ENCODE measurements at regions not wholly inside any gene's neighbourhood (a gene's known extent, or its start where the extent isn't known, plus 50 kb on each side); places are given as distances from the start of the nearest gene placed in this dataset.

DNA sequence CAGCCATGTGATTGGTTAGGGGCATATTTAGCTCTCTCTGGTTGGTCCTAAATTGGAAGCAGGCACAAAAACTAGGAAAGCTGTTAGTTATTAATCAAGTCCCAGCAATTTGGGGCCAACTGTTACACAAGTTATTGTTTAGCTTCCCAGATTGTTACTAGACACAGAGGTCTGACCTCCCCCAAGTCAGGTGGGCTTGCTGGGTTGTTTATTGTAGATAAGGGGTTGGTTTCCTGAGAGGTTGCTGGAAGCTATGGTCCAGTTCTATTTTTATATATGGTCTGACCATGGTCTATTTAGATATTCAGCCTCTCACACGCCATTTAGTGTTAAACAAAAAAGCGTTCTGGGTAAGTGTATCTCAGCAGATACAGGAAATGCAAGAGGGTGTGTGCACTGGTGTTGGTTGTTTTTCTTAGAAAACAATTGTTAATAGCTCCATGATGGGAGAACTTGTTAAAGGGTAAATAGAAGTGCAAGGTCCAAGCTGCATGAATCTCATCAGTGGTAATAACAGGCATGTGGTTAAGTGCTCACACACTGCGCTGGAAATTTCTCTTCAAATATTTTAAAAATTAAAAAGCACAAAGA, 150.0 kb downstream of the RAP2A start:
- no peak overlapping the region for H3K4me3 ChIP-seq
- H3K36me3 ChIP-seq: no peaks in the 10 kb centered on the region
- no peak for ATAC-seq (ENCODE audit: insufficient number of reproducible peaks, low FRiP score, low read depth)
- no peak overlapping the region for H3K27ac ChIP-seq
- no peaks in the 10 kb centered on the region for H3K27me3 ChIP-seq (replicated peaks; ENCODE audit: insufficient read depth)
- TF ChIP-seq, protein P1, sequence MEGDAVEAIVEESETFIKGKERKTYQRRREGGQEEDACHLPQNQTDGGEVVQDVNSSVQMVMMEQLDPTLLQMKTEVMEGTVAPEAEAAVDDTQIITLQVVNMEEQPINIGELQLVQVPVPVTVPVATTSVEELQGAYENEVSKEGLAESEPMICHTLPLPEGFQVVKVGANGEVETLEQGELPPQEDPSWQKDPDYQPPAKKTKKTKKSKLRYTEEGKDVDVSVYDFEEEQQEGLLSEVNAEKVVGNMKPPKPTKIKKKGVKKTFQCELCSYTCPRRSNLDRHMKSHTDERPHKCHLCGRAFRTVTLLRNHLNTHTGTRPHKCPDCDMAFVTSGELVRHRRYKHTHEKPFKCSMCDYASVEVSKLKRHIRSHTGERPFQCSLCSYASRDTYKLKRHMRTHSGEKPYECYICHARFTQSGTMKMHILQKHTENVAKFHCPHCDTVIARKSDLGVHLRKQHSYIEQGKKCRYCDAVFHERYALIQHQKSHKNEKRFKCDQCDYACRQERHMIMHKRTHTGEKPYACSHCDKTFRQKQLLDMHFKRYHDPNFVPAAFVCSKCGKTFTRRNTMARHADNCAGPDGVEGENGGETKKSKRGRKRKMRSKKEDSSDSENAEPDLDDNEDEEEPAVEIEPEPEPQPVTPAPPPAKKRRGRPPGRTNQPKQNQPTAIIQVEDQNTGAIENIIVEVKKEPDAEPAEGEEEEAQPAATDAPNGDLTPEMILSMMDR (IDR thresholded peaks at IDR 0.05): no peak
- no peaks in the 10 kb centered on the region for H3K4me1 ChIP-seq (ENCODE audit: control insufficient read depth in 1 of 2, low read depth in 2 of 2)
- no peaks in the 10 kb centered on the region for H3K9me3 ChIP-seq
- DNase-seq (ENCODE audit: low spot score): no peak

DNA sequence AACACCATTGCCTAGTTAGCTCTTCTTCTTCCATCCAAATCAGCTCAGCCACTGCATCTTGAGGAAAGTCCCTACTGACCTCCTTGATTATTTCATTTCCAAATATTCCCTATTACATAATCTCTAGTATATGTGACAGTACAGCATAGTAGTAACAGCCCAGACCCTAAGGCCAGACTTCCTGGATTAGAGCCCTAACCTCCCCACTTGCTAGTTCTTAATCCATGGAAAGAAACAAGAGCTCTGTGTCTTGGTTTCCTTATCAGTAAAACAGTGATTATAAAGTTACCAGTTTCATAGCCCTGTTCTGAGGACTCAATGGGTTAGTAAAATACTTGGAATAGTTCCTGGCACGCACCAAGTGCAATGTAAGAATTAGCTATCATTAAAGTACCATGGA, 153.0 kb downstream of the RAP2A start:
- no peak overlapping the region for H3K4me3 ChIP-seq
- TF ChIP-seq, protein P1 (IDR thresholded peaks at IDR 0.05): no peak
- no peaks in the 10 kb centered on the region for H3K4me1 ChIP-seq (ENCODE audit: control insufficient read depth in 1 of 2, low read depth in 2 of 2)
- H3K27ac ChIP-seq: no peak overlapping the region
- no peaks in the 10 kb centered on the region for H3K36me3 ChIP-seq
- ATAC-seq (ENCODE audit: insufficient number of reproducible peaks, low FRiP score, low read depth): no peak
- DNase-seq (ENCODE audit: low spot score): no peak
- no peaks in the 10 kb centered on the region for H3K27me3 ChIP-seq (replicated peaks; ENCODE audit: insufficient read depth)
- no peaks in the 10 kb centered on the region for H3K9me3 ChIP-seq

DNA sequence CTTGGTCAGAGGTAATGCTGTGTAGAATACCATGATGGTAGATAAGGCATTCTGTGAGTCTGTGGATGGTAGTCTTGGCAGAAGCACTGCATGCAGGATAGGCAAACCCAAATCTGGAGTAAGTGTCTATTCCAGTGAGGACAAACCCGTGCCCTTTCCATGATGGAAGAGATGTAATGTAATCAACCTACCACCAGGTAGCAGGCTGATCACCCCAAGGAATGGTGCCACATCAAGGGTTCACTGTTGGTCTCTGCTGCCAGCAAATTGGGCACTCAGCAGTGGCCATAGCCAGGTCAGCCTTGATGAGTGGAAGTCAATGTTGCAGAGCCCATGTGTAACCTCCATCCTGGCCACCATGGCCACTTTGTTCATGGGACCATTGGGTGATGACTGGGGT, 155.0 kb downstream of the RAP2A start:
- TF ChIP-seq, protein P1 (IDR thresholded peaks at IDR 0.05): no peak
- no peaks in the 10 kb centered on the region for H3K4me1 ChIP-seq (ENCODE audit: control insufficient read depth in 1 of 2, low read depth in 2 of 2)
- H3K27ac ChIP-seq: no peak overlapping the region
- ATAC-seq (ENCODE audit: insufficient number of reproducible peaks, low FRiP score, low read depth) (no peak), DNase-seq (ENCODE audit: low spot score) (no peak)
- H3K9me3 ChIP-seq: no peaks in the 10 kb centered on the region
- H3K4me3 ChIP-seq: no peak overlapping the region
- H3K36me3 ChIP-seq: no peaks in the 10 kb centered on the region
- H3K27me3 ChIP-seq (replicated peaks; ENCODE audit: insufficient read depth): no peaks in the 10 kb centered on the region

DNA sequence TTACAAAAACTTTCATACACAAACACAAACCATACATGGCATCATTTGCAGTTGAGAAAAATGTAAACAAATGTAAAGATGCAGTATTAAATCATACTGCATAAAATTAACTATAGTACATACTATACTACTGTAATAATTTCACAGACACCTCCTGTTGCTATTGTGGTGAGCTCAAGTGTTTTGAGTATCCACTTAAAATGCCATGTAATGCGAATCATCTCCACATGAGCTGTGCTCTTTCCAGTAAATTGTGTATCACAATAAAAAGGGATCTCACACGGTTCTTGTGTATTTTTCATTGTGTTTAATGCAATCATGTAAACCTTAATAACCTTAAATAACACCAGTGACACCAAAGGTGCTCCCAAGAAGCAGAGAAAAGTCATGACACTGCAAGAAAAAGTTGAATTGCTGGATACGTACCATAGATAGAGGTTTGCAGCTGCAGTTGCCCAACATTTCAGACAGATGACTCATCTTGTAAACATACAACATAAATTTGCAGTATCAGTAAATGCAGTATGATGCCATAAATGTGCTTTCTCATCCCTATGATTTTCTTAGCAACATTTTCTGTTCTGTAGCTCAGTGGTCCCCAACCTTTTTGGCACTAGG, 166.6 kb downstream of the RAP2A start:
- Histone ChIP-seq H3K36me3 (no peaks in the 10 kb centered on the region), H3K27me3 (replicated peaks; ENCODE audit: insufficient read depth) (no peaks in the 10 kb centered on the region), H3K27ac (no peak overlapping the region), H3K4me1 (ENCODE audit: control insufficient read depth in 1 of 2, low read depth in 2 of 2) (no peaks in the 10 kb centered on the region), H3K9me3 (no peaks in the 10 kb centered on the region), H3K4me3 (no peak overlapping the region)
- ATAC-seq (ENCODE audit: insufficient number of reproducible peaks, low FRiP score, low read depth): no peak
- no peak for DNase-seq (ENCODE audit: low spot score)
- TF ChIP-seq, protein P1 (IDR thresholded peaks at IDR 0.05): no peak

DNA sequence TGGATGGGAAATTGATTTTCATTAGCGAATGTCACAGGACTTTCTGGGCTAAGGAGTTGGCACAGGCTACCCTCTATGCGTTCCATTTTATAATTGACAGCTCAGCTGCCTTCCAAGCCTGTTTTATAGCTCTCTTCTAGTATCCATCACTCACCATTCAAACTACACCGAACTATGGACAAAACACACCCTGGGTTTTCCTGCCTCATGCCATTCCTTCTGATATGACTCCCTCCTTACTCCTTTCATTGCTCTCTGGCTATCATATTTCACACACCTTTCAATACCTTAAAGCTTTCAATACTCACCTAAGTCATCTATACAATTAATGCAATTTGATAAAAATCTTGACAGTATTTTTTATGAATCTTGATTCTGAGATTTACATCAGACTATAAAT, 181.3 kb downstream of the RAP2A start:
- no peaks in the 10 kb centered on the region for H3K9me3 ChIP-seq
- no peaks in the 10 kb centered on the region for H3K4me1 ChIP-seq (ENCODE audit: control insufficient read depth in 1 of 2, low read depth in 2 of 2)
- H3K27ac ChIP-seq: no peak overlapping the region
- no peak for DNase-seq (ENCODE audit: low spot score)
- H3K36me3 ChIP-seq: no peaks in the 10 kb centered on the region
- TF ChIP-seq, protein P1 (IDR thresholded peaks at IDR 0.05): no peak
- no peak overlapping the region for H3K4me3 ChIP-seq
- no peaks in the 10 kb centered on the region for H3K27me3 ChIP-seq (replicated peaks; ENCODE audit: insufficient read depth)
- no peak for ATAC-seq (ENCODE audit: insufficient number of reproducible peaks, low FRiP score, low read depth)

All from thoracic aorta (tissue), 2 donors.